ENCODE measurements at regions not wholly inside any gene's neighbourhood (a gene's known extent, or its start where the extent isn't known, plus 50 kb on each side); places are given as distances from the start of the nearest gene placed in this dataset.

GRCh38 chr22:27022896-27023361 is 365.5 kb downstream of the MIAT start:
- H3K4me1 ChIP-seq (ENCODE audit: control insufficient read depth in 3 of 3, insufficient read depth in 2 of 3, low read depth in 1 of 3, low read length in 2 of 3): no peaks in the 10 kb centered on the region
- 39 to 51% (median 45%) methylated on average over 17 of the region's 17 CpGs for WGBS, 3 donors
- peaks cover 0 to 26% (median 4%) of the 10 kb centered on the region in 3 donors for H3K27me3 ChIP-seq (ENCODE audit: control insufficient read depth in 3 of 3, insufficient read depth in 3 of 3, low read length in 3 of 3)
- no peaks in the 10 kb centered on the region for H3K36me3 ChIP-seq (ENCODE audit: control insufficient read depth in 3 of 3, insufficient read depth in 2 of 3, low read depth in 1 of 3, low read length in 3 of 3)
- no peak for FAIRE-seq
- no peak for DNase-seq
- H3K9me3 ChIP-seq (ENCODE audit: control insufficient read depth in 2 of 2, insufficient read depth in 1 of 2, low read depth in 1 of 2, low read length in 1 of 2): no peaks in the 10 kb centered on the region
- no peak overlapping the region for H3K4me3 ChIP-seq (ENCODE audit: low read depth in 1 of 3, low read length in 3 of 3)
- no peak overlapping the region for H3K27ac ChIP-seq (ENCODE audit: low read depth in 1 of 3, low read length in 2 of 3)

GRCh38 chr22:27023591-27023990 is 366.2 kb downstream of the MIAT start:
- FAIRE-seq: no peak
- H3K27me3 ChIP-seq (ENCODE audit: control insufficient read depth in 3 of 3, insufficient read depth in 3 of 3, low read length in 3 of 3): peaks cover 0 to 26% (median 4%) of the 10 kb centered on the region in 3 donors
- 15 to 24% (median 21%) methylated on average over 1 of the region's 1 CpG for WGBS, 3 donors

GRCh38 chr22:27024982-27025381 is 367.6 kb downstream of the MIAT start:
- Histone ChIP-seq H3K4me3 (ENCODE audit: low read depth in 1 of 3, low read length in 3 of 3) (no peak overlapping the region), H3K27ac (ENCODE audit: low read depth in 1 of 3, low read length in 2 of 3) (no peak overlapping the region), H3K9me3 (ENCODE audit: control insufficient read depth in 2 of 2, insufficient read depth in 1 of 2, low read depth in 1 of 2, low read length in 1 of 2) (peaks cover 0 to 3% of the 10 kb centered on the region in 2 donors), H3K4me1 (ENCODE audit: control insufficient read depth in 3 of 3, insufficient read depth in 2 of 3, low read depth in 1 of 3, low read length in 2 of 3) (no peaks in the 10 kb centered on the region), H3K36me3 (ENCODE audit: control insufficient read depth in 3 of 3, insufficient read depth in 2 of 3, low read depth in 1 of 3, low read length in 3 of 3) (no peaks in the 10 kb centered on the region), H3K27me3 (ENCODE audit: control insufficient read depth in 3 of 3, insufficient read depth in 3 of 3, low read length in 3 of 3) (peaks cover 0 to 26% (median 4%) of the 10 kb centered on the region in 3 donors)
- FAIRE-seq (no peak), DNase-seq (no peak)
- WGBS, 3 donors: 31 to 58% (median 50%) methylated on average over 1 of the region's 1 CpG

More at GRCh38 chr22:27023591-27023990, 366.2 kb downstream of the MIAT start:
- H3K9me3 ChIP-seq (ENCODE audit: control insufficient read depth in 2 of 2, insufficient read depth in 1 of 2, low read depth in 1 of 2, low read length in 1 of 2): no peaks in the 10 kb centered on the region
- no peaks in the 10 kb centered on the region for H3K4me1 ChIP-seq (ENCODE audit: control insufficient read depth in 3 of 3, insufficient read depth in 2 of 3, low read depth in 1 of 3, low read length in 2 of 3)
- H3K4me3 ChIP-seq (ENCODE audit: low read depth in 1 of 3, low read length in 3 of 3): no peak overlapping the region
- H3K27ac ChIP-seq (ENCODE audit: low read depth in 1 of 3, low read length in 2 of 3): no peak overlapping the region
- DNase-seq: no peak
- no peaks in the 10 kb centered on the region for H3K36me3 ChIP-seq (ENCODE audit: control insufficient read depth in 3 of 3, insufficient read depth in 2 of 3, low read depth in 1 of 3, low read length in 3 of 3)

DNA sequence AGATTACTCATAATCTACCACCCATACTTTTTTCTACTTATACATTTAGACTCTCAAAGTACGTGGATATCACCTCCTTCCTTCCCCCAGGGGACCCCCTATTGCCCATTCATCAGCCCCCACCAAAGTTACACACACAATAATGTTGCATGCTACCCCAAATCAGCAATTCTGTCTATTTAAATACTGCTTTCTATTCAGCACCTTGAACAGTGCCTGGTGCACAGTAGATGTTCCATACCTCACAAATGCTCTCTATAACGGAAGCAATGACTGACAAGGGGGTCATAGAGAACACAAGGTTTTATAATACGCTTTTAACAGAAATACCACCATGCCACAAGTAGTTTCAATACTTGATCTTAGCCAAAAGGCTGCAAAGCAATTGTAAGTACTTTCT is 370.7 kb downstream of the MIAT start:
- Histone ChIP-seq H3K4me3 (ENCODE audit: low read depth in 1 of 3, low read length in 3 of 3) (no peak overlapping the region), H3K27ac (ENCODE audit: low read depth in 1 of 3, low read length in 2 of 3) (no peak overlapping the region), H3K36me3 (ENCODE audit: control insufficient read depth in 3 of 3, insufficient read depth in 2 of 3, low read depth in 1 of 3, low read length in 3 of 3) (no peaks in the 10 kb centered on the region), H3K9me3 (ENCODE audit: control insufficient read depth in 2 of 2, insufficient read depth in 1 of 2, low read depth in 1 of 2, low read length in 1 of 2) (peaks cover 0 to 5% of the 10 kb centered on the region in 2 donors), H3K4me1 (ENCODE audit: control insufficient read depth in 3 of 3, insufficient read depth in 2 of 3, low read depth in 1 of 3, low read length in 2 of 3) (no peaks in the 10 kb centered on the region), H3K27me3 (ENCODE audit: control insufficient read depth in 3 of 3, insufficient read depth in 3 of 3, low read length in 3 of 3) (peaks cover 0 to 12% (median 0%) of the 10 kb centered on the region in 3 donors)
- no peak for DNase-seq
- no peak for FAIRE-seq
- WGBS, 3 donors: 63 to 71% (median 66%) methylated on average over 3 of the region's 3 CpGs

DNA sequence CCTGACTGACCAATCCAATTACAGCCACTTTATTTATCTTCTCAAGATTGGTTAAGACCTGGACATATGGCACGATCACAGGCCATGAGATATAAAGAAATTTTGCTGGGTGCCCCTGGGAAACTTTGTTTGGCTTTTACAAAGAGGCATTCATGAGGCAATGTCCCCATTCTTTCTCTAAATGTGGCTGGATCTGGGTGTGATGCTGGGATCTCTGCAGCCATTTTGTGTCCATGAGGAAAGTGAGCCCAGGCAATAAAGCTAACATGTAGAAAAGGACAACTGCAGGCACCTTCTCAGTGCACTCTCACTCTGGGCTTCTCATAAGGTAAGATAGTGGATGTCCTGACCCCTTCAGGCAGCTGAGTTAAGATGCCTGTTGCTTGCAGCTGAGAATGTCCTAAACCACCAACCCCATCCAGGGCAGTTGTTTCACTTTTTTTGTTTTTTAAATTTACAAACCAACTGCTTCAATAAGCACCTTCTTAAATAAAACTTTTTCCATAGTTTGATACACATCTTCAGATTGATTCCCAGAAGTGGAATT is 372.3 kb downstream of the MIAT start:
- H3K4me3 ChIP-seq (ENCODE audit: low read depth in 1 of 3, low read length in 3 of 3): no peak overlapping the region
- WGBS, 3 donors: 88 to 92% (median 90%) methylated on average over 1 of the region's 1 CpG
- no peaks in the 10 kb centered on the region for H3K4me1 ChIP-seq (ENCODE audit: control insufficient read depth in 3 of 3, insufficient read depth in 2 of 3, low read depth in 1 of 3, low read length in 2 of 3)
- FAIRE-seq (no peak), DNase-seq (no peak)
- H3K27me3 ChIP-seq (ENCODE audit: control insufficient read depth in 3 of 3, insufficient read depth in 3 of 3, low read length in 3 of 3): peaks cover 0 to 9% (median 0%) of the 10 kb centered on the region in 3 donors
- H3K9me3 ChIP-seq (ENCODE audit: control insufficient read depth in 2 of 2, insufficient read depth in 1 of 2, low read depth in 1 of 2, low read length in 1 of 2): peaks cover 0 to 5% of the 10 kb centered on the region in 2 donors
- no peak overlapping the region for H3K27ac ChIP-seq (ENCODE audit: low read depth in 1 of 3, low read length in 2 of 3)
- no peaks in the 10 kb centered on the region for H3K36me3 ChIP-seq (ENCODE audit: control insufficient read depth in 3 of 3, insufficient read depth in 2 of 3, low read depth in 1 of 3, low read length in 3 of 3)

DNA sequence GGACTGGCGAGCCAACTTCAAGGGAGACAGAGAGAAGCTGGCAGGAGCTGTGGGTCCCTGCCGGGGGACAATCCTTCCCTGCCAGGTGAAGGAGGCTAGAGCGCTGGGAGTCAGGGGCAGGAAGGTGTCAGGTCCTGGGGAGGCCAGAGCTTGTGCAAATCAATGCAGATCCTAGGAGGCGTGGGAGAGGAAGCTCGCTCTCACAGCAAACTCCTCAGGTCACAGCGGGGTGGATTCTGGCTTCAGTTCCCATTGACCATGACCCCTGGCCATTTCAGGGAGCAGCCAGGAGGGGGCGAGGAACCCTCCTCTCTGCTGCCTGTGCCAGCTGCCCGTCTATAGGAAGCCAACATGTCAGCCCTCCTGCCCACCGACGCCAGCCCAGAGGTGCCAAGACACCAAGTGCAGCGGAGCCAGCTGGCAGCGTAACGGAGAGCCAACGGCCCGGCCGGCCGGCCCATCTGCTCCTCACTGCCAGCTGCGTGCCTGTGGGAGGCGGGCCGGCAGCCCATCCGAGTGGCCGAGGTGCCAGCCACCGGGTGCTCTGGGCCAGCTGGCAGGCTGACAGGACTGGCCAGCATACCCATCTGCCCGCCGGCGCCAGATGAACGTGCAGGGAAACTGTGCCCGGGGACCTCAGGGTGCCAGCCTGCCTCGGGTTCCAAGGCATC is 374.8 kb downstream of the MIAT start:
- Histone ChIP-seq H3K27ac (ENCODE audit: low read depth in 1 of 3, low read length in 2 of 3) (no peak overlapping the region), H3K36me3 (ENCODE audit: control insufficient read depth in 3 of 3, insufficient read depth in 2 of 3, low read depth in 1 of 3, low read length in 3 of 3) (no peaks in the 10 kb centered on the region), H3K4me3 (ENCODE audit: low read depth in 1 of 3, low read length in 3 of 3) (no peak overlapping the region), H3K9me3 (ENCODE audit: control insufficient read depth in 2 of 2, insufficient read depth in 1 of 2, low read depth in 1 of 2, low read length in 1 of 2) (peaks cover 0 to 5% of the 10 kb centered on the region in 2 donors), H3K4me1 (ENCODE audit: control insufficient read depth in 3 of 3, insufficient read depth in 2 of 3, low read depth in 1 of 3, low read length in 2 of 3) (no peaks in the 10 kb centered on the region), H3K27me3 (ENCODE audit: control insufficient read depth in 3 of 3, insufficient read depth in 3 of 3, low read length in 3 of 3) (peaks cover 0 to 6% (median 0%) of the 10 kb centered on the region in 3 donors)
- DNase-seq: no peak
- no peak for FAIRE-seq
- WGBS, 3 donors: 60% methylated on average over 24 to 29 of the region's 29 CpGs

DNA sequence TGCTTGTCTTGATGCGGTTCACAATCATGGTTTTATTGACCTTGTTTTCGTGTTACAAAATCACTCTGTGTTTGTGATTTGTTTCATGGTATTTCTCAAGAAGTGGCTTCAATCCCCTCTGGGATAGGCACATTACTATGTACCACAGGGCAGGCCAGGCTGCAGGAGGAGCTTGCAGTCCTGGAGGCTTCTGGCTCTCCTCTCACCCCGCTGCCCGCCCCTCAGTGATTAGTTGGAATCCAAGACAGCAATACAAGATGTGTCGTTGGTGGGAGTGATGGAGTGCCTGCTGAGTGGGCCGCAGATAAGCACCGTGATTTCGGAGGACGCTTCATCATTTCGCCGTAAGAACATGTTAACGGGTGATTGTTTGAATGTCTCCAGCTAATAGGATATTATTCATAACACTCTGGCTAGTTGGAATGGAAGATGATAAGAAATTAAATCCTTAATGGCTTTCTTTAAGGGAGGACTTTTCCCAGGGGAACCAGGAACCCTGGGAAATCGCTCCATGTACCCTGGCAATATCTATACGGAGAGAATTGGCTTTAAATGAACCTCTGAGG is 384.4 kb downstream of the MIAT start:
- Histone ChIP-seq H3K4me3 (ENCODE audit: low read depth in 1 of 3, low read length in 3 of 3) (no peak overlapping the region), H3K36me3 (ENCODE audit: control insufficient read depth in 3 of 3, insufficient read depth in 2 of 3, low read depth in 1 of 3, low read length in 3 of 3) (no peaks in the 10 kb centered on the region), H3K27me3 (ENCODE audit: control insufficient read depth in 3 of 3, insufficient read depth in 3 of 3, low read length in 3 of 3) (peaks cover 0 to 12% (median 4%) of the 10 kb centered on the region in 3 donors), H3K9me3 (ENCODE audit: control insufficient read depth in 2 of 2, insufficient read depth in 1 of 2, low read depth in 1 of 2, low read length in 1 of 2) (peaks cover 0 to 2% of the 10 kb centered on the region in 2 donors), H3K27ac (ENCODE audit: low read depth in 1 of 3, low read length in 2 of 3) (no peak overlapping the region), H3K4me1 (ENCODE audit: control insufficient read depth in 3 of 3, insufficient read depth in 2 of 3, low read depth in 1 of 3, low read length in 2 of 3) (no peaks in the 10 kb centered on the region)
- DNase-seq: no peak
- 77 to 83% (median 80%) methylated on average over 14 of the region's 14 CpGs for WGBS, 3 donors
- FAIRE-seq: no peak

DNA sequence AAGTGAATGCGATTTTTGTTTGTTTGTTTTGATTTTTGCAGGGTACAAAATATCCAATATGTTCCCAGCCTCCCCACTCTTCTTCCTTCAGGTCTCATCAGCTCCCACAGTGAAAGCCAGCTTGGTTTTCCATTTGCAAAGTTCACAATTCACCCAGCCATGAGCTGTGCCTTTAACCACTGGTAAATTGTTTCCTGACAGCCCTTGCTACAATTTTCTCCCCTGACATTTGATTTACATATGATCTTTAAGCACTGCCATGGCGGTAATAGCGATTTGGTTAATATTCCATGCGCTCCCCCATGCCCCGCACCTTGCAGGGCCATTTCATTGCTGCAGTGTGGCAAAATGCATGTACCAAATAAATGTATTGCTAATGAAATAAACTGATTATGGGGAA is 385.9 kb downstream of the MIAT start:
- Histone ChIP-seq H3K4me3 (ENCODE audit: low read depth in 1 of 3, low read length in 3 of 3) (no peak overlapping the region), H3K9me3 (ENCODE audit: control insufficient read depth in 2 of 2, insufficient read depth in 1 of 2, low read depth in 1 of 2, low read length in 1 of 2) (peaks cover 0 to 2% of the 10 kb centered on the region in 2 donors), H3K4me1 (ENCODE audit: control insufficient read depth in 3 of 3, insufficient read depth in 2 of 3, low read depth in 1 of 3, low read length in 2 of 3) (no peaks in the 10 kb centered on the region), H3K36me3 (ENCODE audit: control insufficient read depth in 3 of 3, insufficient read depth in 2 of 3, low read depth in 1 of 3, low read length in 3 of 3) (no peaks in the 10 kb centered on the region), H3K27me3 (ENCODE audit: control insufficient read depth in 3 of 3, insufficient read depth in 3 of 3, low read length in 3 of 3) (peaks cover 0 to 12% (median 4%) of the 10 kb centered on the region in 3 donors), H3K27ac (ENCODE audit: low read depth in 1 of 3, low read length in 2 of 3) (no peak overlapping the region)
- WGBS, 3 donors: 74 to 84% (median 81%) methylated on average over 5 of the region's 5 CpGs
- FAIRE-seq (no peak), DNase-seq (no peak)
